ENCODE measurements at regions not wholly inside any gene's neighbourhood (a gene's known extent, or its start where the extent isn't known, plus 50 kb on each side); places are given as distances from the start of the nearest gene placed in this dataset.

GRCh38 chr12:61348871-61349270 lies 911.3 kb upstream of the USP15 start:
- no peak for TF ChIP-seq CTCF (IDR thresholded peaks at IDR 0.05)
- no peak for TF ChIP-seq EP300 (IDR thresholded peaks at IDR 0.05)
- no peak for TF ChIP-seq POLR2A (IDR thresholded peaks at IDR 0.05)
- TF ChIP-seq POLR2AphosphoS5 (IDR thresholded peaks at IDR 0.05): no peak
